Inflammatory macrophage (primary cell): ENCODE measurements at regions not wholly inside any gene's neighbourhood (a gene's known extent, or its start where the extent isn't known, plus 50 kb on each side); places are given as distances from the start of the nearest gene placed in this dataset.
A peak's percentile ranks its signal among the peaks of the same experiment; 100 is the strongest.
"Not testable (repeated sequence)": the region's sequence is repeated elsewhere in the genome, so short reads cannot be mapped to it uniquely, and the experiment has no call there.

Experiments
- DNase-seq, 2 donors: peaks; one replicate each; pipeline ENCODE4 v3.0.0-alpha.2; 2020 to 2022

GRCh38 chr10:9898633-9899395 is 1118.9 kb upstream of the CELF2 start:
- DNase-seq = no peak

DNA sequence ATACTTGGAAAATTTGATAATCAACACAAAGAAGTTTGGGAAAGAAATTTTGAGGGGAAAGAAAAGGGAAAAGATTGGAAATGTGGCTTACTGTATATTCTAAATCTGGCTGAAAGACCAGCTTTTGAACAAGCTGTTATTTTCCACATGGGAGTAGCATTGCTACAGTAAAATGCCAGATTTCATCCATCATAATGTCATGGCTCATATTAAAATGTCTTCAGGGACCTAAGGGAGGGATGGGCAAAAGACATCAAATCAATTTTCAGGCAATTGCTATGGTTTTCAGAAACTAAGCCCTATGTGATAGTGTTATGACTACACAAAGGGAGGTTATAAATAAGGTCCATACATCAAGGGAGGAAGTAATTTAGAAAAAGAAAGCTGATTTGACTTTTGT is 1116.9 kb upstream of the CELF2 start:
- DNase-seq = no peak

DNA sequence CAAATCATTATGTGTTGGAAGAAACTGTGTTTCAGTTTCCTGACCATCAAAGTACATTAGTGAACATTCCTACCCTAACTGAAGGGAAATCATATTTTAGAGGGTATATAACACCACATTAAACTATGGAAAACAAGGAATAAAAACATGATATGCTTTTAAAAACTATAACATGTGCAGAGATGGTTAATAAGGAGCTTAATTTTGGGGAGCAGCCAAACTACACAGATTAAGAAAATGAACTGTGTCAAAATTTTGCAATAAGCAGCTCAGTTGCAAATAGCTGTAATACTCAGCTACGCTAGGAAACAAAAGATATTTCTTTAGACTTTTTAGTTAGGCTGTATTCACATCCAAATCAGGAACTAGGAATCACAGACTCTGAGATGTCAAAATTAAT is 1115.7 kb upstream of the CELF2 start:
- no peak for DNase-seq

DNA sequence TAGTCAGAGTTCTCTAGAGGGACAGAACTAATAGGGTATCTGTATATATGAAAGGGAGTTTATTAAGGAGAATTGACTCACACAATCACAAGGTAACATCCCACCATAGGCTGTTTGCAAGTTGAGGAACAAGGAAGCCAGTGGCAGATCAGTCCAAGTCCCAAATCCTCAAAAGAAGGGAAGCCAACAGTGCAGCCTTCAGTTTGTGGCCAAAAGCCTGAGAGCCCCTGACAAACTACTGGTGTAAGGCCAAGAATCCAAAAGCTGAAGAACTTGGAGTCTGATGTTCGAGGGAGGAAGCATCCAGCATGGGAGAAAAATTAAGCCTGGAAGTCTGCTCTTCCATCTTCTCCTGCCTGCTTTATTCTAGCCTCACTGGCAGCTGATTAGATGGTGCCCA is 1107.2 kb upstream of the CELF2 start:
- no peak for DNase-seq

GRCh38 chr10:9911488-9911887 is 1106.2 kb upstream of the CELF2 start:
- no peak for DNase-seq

- no peak for DNase-seq
Measured at GRCh38 chr10:9913876-9914514, 1103.7 kb upstream of the CELF2 start.

- no peak for DNase-seq
Measured at GRCh38 chr10:9921544-9921943, 1096.1 kb upstream of the CELF2 start.

DNA sequence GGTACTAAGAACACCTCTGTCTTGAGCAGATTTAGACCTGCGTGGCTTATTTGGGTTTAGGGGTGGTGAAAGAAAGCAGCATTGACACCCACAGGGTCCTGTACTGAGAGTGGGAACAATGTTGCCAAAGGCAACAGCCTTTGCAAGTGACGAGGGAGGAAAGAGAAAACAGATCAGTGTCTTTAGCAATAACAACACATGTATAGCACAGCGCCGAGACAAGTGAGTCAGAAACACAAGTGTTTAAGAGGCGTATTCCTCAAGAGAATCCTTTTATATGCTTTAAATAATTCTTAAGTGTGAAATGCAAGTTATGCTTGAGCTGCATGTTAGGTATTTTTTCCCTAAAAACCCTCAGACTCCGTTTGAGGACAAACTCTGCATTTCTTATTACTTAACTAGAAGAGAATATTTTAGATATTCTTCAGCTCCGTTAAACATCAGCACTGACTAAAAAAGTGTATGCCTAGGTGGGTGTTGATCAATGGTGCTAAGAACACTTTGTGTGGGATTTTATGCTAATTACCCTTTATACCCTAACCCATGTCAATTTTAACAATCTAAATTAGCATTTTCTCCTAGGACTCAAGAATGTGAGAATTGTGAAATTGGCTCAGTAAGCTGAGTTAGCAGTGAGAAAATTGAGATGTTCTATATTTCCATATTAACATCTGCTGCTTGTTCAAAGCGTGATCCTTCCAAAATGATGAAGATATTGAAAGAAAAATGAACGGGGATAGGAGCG is 1095.4 kb upstream of the CELF2 start:
- no peak for DNase-seq

DNA sequence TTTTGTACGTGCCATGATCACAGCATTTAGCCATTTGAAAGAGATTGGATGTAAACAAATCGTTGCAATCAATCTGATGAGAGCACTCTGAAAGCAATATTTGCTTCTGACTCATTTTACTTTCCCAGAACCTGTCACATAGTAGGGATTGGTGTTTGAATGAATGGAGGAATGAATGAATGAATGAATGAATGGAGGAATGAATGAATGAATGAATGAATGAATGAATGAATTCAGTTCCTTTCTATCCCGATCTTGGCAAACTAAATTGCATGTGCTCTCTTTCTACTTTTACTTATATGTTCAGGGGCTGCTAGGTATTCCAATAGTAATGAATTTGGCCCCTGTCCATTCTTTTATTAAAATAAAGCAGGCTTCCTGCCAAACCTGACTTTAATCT is 1091.7 kb upstream of the CELF2 start:
- no peak for DNase-seq

GRCh38 chr10:9926881-9927280 is 1090.8 kb upstream of the CELF2 start:
- DNase-seq = no peak

DNA sequence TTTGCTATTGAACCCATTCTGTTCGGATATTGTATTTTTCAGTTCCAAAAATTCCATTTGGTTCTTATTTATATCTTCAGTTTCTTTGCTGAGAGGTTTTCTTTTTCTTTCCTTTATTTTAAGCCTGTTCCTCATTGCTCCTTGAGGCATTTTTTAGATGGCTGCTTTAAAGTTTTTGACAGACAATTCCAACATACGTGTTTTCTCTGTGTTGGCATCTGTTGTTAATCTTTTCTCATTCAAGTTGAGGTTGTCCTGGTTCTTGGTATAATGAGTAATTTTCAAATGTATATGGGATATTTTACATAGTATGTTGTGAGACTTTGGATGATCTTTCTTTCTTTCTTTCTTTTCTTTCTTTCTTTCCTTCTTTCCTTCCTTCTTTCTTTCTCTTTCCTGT is 1078.0 kb upstream of the CELF2 start:
- no peak for DNase-seq

- DNase-seq = no peak
Measured at GRCh38 chr10:9944690-9945089, 1073.0 kb upstream of the CELF2 start.

GRCh38 chr10:9950070-9950469 is 1067.6 kb upstream of the CELF2 start:
- DNase-seq = no peak

DNA sequence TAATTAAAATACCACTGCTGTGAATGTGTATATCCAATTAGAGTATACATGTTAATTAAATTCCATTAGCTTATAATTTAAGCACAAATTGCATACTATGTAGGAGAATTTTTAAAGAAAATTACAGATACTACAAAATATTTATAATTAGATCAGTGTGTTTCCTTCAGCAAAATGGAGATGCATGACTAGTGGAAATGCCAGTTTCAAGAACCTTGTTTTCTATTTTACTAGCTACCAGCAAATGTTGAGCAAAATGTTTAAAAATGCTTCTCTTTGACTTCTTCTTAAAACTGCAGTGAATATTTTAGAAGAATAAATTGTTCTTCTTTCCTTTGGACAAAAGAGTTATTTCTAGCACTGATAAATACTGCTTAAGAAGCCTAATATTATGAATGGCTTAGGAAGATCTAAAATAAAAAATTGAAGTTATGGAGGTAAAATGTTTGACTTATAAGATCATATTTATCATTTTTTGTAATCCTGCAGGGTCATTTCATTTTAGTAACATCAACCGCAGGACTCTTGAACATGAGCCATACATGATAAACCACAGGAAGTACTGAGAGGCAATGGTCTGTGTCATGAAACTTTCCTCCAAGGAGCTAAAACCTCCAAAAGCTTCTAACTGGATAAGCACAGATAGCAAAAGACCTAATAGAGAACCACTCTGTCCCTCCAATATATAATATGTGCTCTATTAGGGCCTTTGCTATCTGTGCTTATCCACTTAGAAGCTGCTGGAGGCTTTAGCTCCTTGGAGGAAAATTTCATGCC is 1066.0 kb upstream of the CELF2 start:
- peak; percentile 14 to 48 for DNase-seq

GRCh38 chr10:9957351-9957750 is 1060.3 kb upstream of the CELF2 start:
- DNase-seq = peak; percentile 48 to 83

DNA sequence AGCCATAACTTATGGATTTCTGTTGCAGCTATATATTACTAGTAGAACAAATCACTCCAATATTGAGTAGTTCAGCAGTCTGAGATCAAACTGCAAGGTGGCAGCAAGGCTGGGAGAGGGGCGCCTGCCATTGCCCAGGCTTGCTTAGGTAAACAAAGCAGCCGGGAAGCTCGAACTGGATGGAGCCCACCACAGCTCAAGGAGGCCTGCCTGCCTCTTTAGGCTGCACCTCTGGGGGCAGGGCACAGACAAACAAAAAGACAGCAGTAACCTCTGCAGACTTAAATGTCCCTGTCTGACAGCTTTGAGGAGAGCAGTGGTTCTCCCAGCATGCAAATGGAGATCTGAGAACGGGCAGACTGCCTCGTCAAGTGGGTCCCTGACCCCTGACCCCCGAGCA is 1059.8 kb upstream of the CELF2 start:
- DNase-seq = not testable (repeated sequence)

DNA sequence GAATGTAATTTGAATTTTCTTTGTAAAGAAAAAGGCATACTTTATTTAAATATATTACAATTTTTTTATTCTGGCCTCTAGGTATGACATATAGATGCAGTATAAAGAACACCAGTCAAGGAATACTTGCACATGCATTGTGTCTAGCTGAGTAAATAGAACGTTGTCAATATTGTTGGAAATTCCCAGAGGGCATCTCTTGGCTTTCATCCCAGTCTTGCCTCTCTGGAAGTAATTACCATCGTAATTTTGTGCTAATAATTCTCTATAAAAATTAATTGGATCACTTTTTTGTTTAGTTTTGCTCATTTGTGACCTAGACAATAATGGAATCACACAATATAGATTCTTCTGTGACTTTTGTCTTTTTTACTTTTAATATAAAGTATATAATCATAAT is 1052.3 kb upstream of the CELF2 start:
- DNase-seq = no peak

- no peak for DNase-seq
Measured at GRCh38 chr10:9986786-9987185, 1030.9 kb upstream of the CELF2 start.

DNA sequence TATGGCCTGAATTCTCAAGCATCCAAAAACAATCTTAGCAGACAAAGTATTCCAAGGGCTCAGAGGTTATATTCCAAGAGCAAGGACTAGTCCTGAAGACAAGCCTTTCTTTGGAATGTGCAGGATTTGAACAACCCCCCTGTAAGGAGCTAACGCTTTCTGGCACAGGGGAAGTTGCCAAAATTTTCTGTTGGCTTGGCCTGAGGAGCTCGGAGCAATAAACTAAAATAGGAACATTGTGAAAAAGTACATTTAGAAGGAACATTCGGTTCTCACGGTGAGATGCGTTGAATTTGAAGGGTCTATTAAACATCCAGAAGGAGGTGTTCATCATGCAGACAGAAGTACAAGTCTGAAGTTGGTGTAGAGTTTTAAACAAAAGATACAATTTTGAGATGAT is 1030.5 kb upstream of the CELF2 start:
- DNase-seq = no peak

- DNase-seq = no peak
Measured at GRCh38 chr10:9992661-9993060, 1025.0 kb upstream of the CELF2 start.

DNA sequence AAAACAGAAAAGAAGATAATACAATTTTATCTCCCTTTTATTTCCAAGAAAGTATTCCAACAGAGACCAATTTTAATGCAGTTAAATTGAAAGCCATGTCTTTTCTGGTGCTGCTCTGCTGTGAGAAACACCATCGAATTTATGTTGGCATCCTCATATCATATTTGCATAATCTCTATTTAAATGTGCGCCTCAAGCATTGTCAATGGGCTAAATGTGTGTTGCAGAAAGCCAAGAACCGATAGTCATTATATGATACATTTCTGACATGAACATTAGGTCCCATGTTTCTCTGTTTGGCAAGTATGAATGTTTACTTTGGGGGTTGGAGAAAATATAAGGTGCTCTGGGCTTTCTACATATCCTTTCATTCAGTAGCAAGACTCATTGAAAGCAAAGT is 1023.5 kb upstream of the CELF2 start:
- DNase-seq = no peak

DNA sequence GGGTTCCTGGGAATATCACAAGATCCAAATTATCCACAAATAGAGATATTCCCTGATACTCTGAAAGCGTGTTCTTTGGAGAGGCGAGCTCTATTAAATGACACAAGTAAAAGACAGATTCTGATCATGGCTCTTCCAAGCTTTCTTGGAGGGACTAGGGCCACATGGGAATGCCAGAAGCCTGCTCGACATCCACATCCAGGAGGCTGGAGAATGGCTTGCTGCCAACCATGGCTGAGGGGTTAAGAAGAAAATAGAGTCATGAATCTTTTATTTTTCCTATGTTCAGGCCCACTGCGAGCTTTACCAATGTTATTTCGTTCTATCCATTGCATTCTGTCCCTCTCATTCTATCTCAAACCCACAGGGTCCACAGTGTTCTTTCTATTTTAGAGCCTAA is 1018.0 kb upstream of the CELF2 start:
- DNase-seq = no peak

- DNase-seq = no peak
Measured at GRCh38 chr10:10007957-10008356, 1009.7 kb upstream of the CELF2 start.
